ENCODE measurements at regions not wholly inside any gene's neighbourhood (a gene's known extent, or its start where the extent isn't known, plus 50 kb on each side); places are given as distances from the start of the nearest gene placed in this dataset.
"Not testable (repeated sequence)": the region's sequence is repeated elsewhere in the genome, so short reads cannot be mapped to it uniquely, and the experiment has no call there.

DNA sequence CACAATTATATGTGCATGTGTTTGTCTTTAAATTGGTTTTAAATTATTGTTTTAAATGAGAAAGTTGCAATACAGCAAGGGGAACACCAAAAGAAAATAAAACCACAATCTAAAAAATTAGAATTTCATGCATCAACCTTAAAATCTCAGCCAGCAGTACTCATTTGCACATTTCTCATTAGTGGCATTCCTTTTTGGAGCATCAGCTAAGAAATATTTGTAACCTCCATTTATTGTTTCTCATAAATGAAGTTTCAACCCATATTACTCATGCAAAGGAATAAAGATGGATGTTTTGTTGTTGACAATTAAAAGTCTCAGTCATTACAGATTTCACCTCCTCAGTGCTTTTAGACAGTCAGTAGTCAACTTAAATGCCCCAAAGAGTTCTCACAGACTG lies 160.1 kb downstream of the TBX15 start:
- no peak for DNase-seq (ENCODE audit: low read depth, low spot score)

DNA sequence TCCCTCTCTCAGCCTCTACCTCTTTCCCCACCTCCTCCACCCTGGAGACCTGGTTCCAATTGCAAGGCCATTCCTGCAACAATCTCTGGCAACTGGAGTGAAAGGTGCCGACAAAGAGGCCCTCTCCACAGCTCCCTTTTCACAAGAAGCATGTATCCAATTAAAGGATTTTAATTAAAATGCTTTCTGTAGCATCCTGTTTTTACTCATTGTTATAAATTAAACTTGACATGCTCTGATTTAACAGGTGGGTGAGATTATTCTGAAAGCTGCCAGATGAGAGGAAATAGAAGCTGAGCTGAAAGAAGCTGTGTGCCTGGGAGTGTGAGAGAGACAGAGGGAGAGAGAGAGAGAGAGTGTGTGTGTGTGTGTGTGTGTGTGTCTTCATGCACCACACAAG lies 160.5 kb downstream of the TBX15 start:
- no peak for DNase-seq (ENCODE audit: low read depth, low spot score)

DNA sequence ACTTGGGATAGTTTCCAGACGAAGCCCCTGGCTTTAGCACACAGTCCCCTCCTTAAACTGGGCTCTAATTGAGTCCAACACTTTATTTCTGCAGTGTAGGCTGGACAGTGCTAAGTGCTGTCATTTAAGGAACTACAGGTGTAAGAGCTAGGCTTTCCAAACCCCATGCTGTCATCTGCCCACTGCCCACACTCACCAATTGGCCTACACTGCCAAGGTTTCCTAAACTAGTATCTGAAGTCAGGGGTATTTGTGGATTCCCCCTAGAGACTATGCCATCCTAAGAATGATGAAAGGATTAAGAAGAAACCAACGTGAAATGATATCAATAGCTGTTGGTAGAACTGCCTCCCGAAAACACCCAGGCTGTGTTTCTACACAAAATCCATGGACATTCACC lies 160.9 kb downstream of the TBX15 start:
- no peak for DNase-seq (ENCODE audit: low read depth, low spot score)

- no peak for DNase-seq (ENCODE audit: low read depth, low spot score)
Observed at GRCh38 chr1:118826669-118827068, 161.5 kb downstream of the TBX15 start.

DNA sequence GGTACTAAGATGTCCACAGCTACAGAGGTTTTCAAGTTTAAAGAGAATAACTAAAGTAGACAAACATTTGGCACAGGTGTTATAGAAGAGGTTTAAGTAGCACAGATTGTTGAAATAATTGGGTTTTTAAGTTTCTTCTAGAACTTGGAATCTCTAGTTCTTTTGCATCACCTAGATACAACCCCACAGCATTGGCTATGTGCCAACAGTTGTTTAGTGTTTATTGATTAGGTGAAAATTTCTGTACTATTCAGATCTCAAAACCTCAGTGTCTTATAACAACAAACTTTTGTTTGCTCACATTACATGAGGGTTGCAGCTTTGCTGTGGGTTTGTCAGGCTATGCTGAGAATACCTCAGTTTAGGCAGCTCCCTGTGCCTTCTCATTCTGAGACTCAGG lies 162.5 kb downstream of the TBX15 start:
- no peak for DNase-seq (ENCODE audit: low read depth, low spot score)

DNA sequence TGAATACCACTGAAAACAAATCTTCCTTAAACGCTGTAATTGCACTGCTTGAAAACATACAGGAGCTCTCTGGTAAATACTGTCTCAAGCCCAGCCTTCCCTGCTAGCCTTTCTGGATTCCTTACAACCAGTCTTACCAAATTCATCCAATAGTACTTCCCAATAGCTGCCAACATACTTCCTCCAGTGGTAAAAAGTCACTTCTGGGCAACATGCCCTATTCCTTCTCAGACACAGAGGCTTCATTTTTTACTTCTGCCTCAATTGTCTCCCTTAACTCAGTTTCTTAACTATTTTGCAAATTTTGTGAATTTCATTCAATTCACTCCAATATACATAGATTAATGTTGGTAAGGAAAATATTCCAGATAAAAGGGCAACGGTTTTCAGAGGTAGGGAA lies 166.3 kb downstream of the TBX15 start:
- no peak for DNase-seq (ENCODE audit: low read depth, low spot score)

GRCh38 chr1:118820864-118821263 lies 167.3 kb downstream of the TBX15 start:
- no peak for DNase-seq (ENCODE audit: low read depth, low spot score)

- DNase-seq (ENCODE audit: low read depth, low spot score), result no peak
Observed at GRCh38 chr1:118815909-118816308, 172.2 kb downstream of the TBX15 start.

DNA sequence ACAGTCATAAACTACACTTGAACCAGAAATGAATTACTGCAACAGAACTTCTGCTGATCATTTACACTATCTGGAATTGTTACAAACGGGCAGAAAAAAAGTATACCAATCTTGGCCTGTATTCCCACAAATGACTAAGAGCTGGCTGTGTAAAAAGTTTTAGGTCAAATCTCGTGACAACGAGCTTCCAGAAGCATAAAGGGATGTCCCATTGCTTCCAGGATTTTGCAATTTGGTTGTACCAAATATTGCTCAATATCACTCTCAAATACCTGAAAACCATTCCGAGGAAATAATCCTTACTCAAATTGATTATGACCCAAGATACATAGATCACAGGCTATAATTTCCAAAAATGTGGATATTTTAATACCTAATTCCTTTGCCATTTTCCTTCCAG lies 175.6 kb downstream of the TBX15 start:
- no peak for DNase-seq (ENCODE audit: low read depth, low spot score)

DNA sequence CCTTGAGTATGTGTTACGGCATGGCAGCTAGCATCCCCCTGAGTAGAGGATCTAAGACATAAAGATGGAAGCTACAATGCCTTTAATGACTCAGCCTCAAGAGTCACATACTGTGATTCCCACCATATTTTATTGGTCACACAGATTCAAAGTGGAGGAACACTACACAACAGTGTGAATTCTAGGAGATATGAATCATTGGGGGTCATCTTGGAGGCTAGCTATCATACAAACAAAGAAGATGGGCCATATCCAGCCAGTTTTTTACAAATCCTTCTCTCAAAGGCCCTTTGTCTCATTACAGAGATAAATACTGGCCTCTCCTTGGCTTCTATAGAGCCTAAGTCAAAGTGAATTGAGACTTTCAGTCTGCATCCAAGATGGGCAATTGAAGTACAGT lies 177.0 kb downstream of the TBX15 start:
- DNase-seq (ENCODE audit: low read depth, low spot score), result no peak

DNA sequence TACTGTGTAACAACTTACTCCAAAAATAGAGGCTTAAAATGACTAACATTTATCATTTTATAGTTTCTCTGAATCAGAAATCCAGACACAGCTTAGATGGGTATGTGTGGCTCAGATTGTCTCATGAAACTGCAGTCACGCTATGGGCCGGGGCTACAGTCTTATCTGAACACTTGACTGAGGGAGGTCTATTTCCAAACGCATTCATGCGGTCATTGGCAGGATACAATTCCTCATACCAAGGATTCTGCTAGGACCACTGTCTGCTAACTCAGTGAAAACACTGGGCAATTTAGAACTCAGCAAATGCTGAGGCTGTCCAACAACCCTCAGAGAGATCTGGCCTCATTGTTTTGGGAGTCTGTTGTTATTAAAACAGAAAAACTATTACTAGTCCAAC lies 178.6 kb downstream of the TBX15 start:
- no peak for DNase-seq (ENCODE audit: low read depth, low spot score)

DNA sequence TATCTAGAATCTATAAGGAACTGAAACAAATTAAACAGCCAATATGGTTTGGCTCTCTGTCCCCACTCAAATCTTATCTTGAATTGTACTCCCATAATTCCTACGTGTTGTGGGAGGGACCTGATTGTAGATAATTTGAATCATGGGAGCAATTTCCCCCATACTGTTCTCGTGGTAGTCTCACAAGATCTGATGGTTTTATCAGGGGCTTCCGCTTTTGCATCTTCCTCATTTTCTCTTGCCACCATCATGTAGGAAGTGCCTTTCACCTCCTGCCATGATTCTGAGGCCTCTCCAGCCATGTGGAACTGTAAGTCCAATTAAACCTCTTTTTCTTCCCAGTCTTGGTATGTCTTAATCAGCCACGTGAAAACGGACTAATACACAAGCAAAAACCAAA lies 185.0 kb downstream of the TBX15 start:
- not testable (repeated sequence) for DNase-seq (ENCODE audit: low read depth, low spot score)

DNA sequence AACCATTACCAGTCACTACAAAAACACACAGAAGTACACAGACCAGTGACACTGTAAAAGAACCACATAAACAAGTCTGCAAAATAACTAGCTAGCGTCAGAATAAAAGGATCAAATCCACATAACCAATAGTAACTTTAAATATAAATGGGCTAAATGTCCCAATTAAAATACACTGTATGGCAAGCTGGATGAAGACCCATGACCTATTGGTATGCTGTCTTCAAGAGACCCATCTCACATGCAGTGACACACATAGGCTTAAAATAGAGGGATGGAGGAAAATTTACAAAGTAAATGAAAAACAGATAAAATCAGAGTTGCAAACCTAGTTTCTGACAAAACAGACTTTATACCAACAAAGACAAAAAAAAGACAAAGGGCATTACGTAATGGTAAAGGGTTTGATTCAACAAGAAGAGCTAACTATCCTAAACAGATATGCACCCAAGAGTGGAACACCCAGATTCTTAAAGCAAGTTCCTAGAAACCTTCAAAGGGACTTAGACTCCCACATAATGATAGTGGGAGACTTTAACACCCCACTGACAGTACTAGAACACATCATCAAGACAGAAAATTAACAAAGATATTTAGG lies 196.9 kb downstream of the TBX15 start:
- no peak for DNase-seq (ENCODE audit: low read depth, low spot score)

GRCh38 chr1:118788463-118788862 lies 199.7 kb downstream of the TBX15 start:
- DNase-seq (ENCODE audit: low read depth, low spot score), result peak; percentile 57

GRCh38 chr1:118786454-118787155 lies 201.5 kb downstream of the TBX15 start:
- no peak for DNase-seq (ENCODE audit: low read depth, low spot score)

DNA sequence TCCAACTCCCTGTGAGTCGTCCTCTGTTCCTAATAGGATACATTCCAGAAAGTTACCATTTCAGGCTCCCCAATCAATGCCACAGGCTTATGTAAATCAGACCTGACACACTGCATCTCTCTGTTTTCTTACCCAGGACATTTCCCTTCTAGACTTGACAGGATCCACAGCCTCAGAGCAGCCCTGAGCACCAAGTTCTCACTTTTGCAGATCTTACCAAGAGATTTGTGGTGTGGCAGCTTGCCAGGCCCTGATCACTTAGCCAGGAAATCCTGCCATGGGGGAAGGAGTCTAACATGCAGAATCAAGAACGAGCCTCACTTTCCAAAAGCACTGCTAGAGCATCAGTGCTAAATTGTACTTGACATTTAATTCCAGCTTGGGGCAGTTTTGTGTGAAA lies 202.9 kb downstream of the TBX15 start:
- no peak for DNase-seq (ENCODE audit: low read depth, low spot score)

DNA sequence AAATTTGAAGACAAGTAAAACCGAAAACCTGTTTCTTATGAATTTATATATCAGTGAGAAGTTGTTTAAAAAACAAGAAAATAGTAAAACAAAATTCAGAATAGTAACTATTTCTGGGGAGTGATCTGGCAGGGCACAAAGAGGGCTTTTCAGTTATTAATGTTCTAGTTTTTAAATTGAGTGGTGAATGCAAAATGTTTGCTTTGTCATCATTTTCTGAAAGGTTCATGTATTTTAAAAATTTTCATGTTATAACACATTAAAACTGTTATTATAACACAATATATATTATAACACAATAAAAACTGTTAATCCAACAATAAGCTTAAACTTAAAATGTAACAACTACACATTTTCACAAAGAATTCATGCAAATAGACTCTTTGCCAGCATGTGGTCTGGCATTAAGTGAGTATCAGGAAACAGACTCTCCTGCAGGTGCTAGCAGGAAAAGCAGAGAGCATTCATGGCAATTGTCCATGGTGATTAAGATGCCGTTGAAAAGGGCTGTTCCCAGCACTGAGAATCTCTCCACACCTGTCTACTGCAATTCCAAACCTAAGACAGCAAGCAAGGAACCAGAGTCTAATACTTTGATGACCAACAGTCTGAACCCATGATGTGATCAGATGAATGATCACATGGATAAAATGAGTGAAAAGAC lies 204.9 kb downstream of the TBX15 start:
- DNase-seq (ENCODE audit: low read depth, low spot score), result no peak

DNA sequence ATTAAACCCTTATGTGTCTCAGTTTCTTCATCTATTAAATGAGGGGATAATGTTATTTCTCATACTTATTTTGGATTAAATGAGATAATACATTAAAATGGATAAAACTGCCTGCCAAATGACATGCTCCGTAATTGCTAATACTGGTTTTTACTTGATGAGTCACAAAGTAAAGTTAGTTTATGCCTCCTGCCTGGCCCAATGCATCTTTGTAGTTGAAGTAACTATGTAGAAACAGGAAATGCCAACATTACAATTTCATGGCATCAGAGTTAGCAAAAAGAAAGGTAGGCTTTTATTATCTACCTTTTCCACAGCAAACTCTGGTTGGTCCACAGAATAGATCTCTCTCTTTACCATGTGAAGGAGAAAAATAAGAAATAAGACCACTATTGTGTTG lies 214.5 kb downstream of the TBX15 start:
- DNase-seq (ENCODE audit: low read depth, low spot score), result no peak

DNA sequence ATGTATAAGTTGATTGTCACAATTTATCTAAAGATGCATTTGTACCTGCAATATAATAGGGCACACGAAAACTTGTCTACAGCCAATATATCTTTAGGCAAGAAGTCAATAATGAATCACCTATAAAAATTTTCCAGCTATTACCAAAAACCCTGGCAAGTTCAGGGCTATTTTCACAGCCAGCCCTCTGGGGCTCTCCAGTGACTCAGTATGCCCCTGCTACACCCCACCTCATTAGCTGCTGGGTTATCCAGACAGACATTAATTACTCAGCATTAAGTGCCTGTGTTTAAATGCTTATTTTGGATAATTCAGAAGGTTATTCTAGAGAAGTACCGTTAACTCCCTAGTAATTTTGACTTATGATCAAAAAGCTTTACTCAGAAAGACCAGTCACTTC lies 220.2 kb downstream of the TBX15 start:
- DNase-seq (ENCODE audit: low read depth, low spot score), result no peak

GRCh38 chr1:118753976-118754375 lies 234.2 kb downstream of the TBX15 start:
- DNase-seq (ENCODE audit: low read depth, low spot score), result no peak

GRCh38 chr1:118751166-118751565 lies 237.0 kb downstream of the TBX15 start:
- no peak for DNase-seq (ENCODE audit: low read depth, low spot score)

DNA sequence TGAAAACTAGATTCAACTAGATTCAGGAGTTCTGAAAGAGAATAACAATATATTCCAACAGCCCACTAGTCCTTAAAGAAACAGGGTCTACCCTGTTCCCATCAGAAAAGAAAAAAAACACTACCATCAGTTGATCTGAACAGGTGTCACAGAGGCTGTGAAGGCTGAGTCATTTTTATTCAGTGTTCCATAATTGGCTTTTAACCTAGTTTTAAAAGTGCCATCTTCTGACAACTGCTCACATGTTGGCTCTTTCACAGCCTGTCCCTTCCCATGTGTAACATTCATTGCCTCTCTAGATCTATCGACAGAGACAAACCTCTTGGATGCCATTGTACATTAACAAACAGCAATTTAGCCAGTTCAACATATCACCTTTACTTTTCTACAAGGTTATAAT lies 243.7 kb downstream of the TBX15 start:
- DNase-seq (ENCODE audit: low read depth, low spot score), result no peak

DNA sequence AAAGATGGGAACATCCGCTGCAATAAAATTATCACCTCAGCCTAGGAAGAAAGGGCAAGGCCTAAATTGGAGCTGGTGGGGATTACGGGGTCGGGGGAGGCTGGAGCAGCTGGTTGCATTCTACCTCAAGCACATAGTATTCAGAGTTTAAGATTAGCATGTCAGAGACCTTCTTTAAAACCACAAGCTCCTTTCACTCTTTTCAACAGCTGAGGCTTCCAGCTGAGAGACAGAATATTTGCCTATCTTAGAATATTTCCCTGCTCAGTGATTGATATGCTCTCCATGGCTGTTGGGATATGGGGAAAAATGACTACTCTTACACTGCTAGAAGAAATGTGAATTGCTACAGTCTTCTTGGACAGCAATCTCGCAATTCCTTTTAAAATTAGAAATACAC lies 248.6 kb downstream of the TBX15 start:
- no peak for DNase-seq (ENCODE audit: low read depth, low spot score)
